Suppressor macrophage treated with lipopolysaccharide for 1 hour (primary cell): ENCODE measurements at regions not wholly inside any gene's neighbourhood (a gene's known extent, or its start where the extent isn't known, plus 50 kb on each side); places are given as distances from the start of the nearest gene placed in this dataset.
A peak's percentile ranks its signal among the peaks of the same experiment; 100 is the strongest.
"Not testable (repeated sequence)": the region's sequence is repeated elsewhere in the genome, so short reads cannot be mapped to it uniquely, and the experiment has no call there.

ENCODE experiments used
- DNase-seq, 3 donors: peaks; one replicate each; pipeline ENCODE4 v3.0.0-alpha.2; 2020 to 2022

DNA sequence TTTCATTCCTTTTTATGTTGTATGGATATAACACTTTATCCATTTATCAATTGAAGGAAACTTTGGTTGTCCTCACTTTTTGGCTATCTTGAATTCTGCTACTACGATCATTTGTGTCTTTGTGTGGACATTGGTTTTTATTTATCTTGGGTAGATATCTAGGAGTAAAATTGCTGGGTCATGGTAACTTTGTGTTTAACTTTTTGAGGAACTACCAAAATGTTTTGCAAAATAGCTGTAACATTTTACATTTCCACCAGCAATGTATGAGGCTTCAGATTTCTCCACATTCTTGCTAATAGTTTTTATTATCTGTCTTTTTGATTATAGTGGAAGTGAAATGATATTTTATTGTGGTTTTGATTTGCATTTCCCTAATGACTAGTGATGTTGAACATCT, 55.6 kb downstream of the TLNRD1 start:
- peak in 2 of 3 donors; percentile 42 to 52 for DNase-seq

DNA sequence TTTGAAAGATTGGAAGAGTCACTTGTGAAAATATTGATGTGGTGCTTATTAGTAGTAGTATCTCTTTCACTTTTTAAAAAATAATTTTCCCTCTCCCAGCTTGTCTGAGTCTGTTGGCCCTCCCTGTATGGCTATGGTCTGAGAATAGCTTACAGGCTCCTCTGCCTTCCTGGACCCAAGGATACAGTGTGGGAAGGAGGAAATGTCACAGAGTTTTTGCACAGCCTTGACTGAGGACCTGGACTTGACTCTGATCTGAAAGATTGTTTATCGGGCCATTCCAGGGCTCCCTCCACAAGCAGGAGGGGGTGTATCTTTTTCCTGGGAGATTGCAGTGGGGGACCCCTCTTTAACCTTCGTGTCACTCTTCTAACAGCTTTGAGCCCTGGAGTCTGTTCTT, 59.7 kb downstream of the TLNRD1 start:
- no peak for DNase-seq

DNA sequence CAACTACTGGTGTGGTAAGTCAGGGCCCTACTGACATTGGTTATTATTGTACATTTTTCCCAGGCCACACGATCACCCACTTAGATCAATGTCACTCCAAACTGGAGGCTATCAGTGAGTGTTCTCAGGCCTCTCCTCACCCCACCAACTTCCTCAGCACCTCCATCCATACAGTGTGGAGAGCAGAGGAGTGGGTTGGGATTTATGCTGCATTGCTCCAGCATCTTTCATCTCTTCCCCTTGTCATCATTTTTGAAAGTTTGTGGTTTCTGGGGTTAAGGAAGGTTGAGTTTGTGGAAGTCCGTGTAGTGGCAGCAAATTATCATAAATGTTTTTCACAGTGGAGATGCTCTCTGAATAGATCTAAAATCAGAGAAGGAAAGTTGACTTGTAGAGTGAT, 60.2 kb downstream of the TLNRD1 start:
- peak; percentile 41 to 65 (median 64) for DNase-seq

DNA sequence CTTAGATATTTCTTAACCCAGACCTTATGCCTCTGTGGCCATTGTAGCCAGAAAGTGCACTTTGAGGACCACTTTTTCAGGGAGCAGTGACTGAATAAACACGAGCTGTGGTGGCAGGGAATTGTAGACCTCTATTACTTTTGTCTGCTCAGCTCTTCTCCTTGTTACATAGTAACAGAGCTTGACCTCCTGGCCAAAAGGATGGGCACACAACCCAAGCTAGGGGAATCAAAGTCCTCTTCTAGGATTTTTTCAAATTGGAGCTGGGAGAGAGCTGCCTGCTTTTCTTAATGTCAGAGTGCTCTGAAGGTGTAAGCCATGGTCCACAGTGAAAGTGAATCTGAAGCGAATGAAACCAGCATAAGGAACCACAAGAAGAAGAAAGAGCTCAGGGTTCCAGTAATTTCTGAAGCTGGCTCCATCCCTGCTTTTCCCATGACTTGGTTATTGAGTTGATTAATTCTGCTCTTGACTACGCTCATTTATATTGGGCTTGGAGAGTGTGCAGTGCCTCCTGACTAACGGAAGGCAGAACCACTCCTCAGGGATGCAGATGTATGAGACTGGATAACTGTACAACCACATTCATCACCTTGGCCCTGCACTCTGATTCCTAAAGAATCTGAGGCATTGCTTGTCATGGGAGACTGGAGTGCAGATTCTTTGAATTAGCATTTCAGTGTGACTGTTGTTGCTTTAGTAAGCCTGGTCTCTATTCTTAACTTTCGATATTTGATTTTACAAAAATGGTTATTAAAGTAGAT, 60.9 kb downstream of the TLNRD1 start:
- DNase-seq: no peak

DNA sequence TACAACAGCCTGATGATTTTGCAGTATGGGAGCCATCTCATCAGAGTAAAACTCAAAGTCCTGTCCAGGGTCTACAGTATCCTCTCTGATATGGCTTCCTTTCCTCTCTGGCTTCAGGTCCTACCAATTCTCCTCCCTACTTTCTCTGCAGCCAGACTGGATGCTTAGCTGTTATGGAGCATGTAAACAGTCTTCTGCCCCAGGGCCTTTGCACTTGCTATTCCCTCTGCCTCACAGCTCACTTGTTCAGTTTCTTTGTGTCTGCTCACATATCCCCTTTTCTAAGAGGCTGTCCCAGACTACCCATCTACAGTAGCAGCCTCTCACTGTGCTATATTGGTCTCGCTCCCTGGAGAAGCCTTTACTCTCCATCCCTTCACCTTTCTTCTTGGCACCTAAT, 62.2 kb downstream of the TLNRD1 start:
- DNase-seq: no peak

DNA sequence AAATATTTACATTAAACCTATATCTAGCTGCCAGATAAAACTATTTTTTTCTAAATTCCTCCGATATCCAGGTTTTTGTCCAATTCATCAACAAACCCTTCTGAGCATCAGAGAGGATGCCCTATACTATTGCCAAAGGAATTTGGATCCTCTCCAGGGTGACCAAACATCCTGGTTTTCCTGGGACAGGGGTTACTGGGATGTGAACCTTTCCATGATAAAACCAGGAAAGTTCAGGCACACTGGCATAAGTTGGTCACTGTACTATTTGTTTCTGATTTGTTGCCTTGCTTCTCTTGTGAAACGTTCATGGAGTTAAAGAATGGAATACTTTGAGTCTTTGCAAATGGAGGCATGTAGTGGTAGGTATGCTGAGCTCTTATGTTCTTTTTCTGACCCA, 63.5 kb downstream of the TLNRD1 start:
- DNase-seq: no peak

DNA sequence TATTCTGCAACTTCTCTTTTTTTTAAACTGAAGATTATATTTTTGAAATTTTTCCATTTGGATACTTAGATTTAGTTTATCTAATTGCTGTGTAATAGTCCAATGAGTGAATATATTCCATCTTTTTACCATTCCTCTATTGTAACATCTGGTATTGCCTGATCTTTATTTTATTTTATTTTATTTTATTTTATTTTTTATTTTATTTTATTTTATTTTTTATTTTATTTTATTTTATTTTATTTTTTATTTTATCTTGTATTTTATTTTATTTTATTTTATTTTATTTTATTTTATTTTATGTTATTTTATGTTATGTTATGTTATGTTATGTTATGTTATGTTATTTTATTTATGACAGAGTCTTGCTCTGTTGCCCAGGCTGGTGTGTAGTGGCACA, 66.5 kb upstream of the CFAP161 start:
- not testable (repeated sequence) for DNase-seq

DNA sequence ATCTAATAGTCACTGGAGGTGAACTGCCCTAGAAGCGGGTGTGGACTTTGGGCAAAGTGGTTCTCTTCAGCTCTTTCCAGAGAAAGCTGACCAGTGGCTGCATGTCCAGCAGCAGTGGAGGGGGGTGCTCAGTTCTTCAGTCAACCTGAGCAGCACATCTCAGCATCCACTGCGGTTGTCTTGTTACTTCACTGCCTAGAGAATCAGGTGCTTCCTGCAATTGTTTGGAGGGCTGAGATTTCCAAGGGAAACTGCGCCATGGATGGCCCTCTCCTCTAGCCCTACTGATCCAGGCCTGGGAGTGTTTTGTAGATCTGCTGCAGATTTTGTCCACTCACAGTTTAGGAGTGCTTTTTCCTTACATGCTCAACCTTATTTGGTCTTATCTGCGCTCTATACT, 65.6 kb upstream of the CFAP161 start:
- DNase-seq: no peak

DNA sequence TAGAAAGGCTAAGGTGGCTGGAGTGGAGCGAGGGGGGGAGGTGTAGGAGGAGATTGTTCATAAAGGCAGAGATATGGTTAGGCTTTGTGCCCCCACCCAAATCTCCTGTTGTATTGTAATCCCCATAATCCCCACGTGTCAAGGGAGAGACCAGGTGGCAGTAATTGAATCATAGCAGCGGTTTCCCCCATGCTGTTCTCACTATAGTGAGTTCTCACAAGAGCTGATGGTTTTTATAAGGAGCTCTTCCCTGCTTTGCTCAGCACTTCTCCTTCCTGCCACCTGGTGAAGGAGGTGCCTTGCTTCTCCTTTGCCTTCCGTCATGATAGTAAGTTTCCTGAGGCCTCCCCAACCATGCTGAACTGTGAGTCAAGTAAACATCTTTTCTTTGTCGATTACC, 64.7 kb upstream of the CFAP161 start:
- no peak for DNase-seq

DNA sequence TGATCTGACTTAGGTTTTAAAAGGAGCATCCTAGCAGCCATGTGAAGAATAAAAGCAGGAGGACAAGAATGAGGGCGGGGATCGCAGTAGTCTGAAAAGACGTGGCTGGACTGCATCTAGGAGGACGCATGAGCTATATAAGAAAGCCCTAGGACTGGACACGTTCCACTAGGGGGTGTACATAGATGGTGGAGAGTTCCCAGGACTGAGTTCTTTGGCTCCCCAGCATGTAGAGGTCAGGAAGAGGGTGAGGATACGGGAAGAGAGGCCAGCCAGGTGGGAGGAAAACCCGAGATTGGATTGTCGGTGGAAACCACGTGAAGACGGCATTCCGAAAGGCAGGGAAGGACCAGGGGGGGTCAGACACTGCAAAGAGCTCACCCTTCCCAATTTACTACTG, 64.2 kb upstream of the CFAP161 start:
- DNase-seq: no peak

DNA sequence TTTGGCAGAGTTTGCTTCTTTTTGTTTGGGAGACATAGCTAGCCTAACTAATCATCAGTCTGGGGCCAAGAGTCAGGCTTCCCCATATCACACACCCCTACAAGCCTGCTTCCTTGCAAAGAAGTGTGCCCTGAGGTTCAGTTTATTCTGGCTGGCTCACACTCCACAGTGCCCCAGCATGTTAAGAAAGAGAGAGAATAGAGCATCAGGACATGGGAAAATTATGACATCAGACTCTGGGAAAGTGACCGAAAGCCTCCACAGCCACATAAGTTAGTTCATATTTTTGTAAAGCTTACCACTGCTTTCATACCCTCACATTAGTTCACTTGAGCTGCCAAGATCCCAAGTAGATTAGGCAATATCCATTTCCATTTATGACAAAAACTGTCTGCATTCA, 63.0 kb upstream of the CFAP161 start:
- DNase-seq: no peak

DNA sequence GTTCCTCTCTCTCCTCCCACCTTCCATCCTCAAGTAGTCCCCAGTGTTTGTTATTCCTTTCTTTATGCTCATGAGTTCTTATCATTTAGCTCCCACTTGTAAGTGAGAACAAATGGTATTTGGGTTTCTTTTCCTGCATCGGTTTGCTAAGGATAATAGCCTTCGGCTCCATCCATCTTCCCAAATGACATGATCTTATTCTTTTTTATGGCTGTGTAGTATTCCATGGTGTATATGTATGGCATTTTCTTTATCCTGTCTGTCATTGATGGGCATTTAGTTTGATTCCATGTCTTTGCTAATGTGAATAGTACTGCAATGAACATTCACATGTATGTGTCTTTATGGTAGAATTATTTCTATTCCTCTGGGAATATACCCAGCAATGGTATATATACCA, 62.4 kb upstream of the CFAP161 start:
- DNase-seq: no peak

DNA sequence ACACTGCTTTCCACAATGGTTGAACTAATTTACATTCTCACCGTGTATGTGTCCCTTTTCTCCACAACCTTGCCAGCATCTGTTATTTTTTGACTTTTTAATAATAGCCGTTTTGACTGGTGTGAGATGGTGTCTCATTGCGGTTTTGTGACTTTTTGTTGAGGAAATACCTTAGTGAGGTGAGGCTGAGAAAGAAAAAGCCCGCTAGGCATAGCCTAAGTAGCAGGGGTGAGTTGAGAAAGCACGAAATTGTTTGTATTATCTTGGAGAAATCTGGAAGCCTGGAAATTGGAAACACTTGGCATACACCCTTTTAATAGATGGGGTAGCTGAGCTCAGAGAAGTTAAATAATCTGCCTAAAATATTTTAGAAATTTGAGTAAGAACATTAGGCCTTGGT, 61.5 kb upstream of the CFAP161 start:
- no peak for DNase-seq

DNA sequence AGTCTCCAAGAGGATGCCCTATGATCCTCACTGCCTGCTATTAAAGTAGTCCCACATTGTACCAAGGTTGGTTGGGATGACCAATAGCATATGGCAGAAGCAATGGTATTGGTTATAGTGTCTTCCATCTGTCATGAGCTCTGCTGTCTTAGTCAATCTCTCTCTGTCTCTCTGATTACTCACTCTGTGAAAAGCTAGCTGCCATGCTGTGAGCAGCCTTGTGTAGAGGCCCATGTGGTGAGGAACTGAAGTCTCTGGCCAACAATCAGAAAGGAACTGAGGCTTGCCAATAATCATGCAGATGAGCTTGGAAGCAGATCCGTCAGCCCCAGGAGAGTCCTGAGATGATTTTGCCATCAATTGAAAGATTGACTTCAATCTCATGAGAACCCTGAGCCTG, 60.3 kb upstream of the CFAP161 start:
- DNase-seq: peak in 1 of 3 donors; percentile 24

DNA sequence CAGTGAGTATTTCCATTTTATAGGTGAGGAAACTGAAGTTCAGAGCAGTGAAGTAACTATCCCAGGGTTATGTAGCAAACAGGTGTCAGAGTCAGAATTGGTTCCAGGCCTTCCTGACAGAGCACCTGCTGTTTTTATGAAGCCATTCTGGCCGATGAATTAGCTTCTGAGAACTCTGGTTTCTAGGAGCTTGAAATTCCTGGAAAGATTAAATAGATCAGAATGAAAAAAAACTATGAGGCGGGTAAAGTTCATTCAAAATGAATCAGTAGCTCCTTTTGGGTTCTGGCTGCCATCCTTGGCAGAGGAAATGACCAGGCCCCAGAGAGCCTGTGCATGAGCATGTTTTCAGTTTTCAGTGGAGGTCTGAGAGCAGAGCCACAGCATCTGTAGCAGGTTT, 59.3 kb upstream of the CFAP161 start:
- DNase-seq: no peak

DNA sequence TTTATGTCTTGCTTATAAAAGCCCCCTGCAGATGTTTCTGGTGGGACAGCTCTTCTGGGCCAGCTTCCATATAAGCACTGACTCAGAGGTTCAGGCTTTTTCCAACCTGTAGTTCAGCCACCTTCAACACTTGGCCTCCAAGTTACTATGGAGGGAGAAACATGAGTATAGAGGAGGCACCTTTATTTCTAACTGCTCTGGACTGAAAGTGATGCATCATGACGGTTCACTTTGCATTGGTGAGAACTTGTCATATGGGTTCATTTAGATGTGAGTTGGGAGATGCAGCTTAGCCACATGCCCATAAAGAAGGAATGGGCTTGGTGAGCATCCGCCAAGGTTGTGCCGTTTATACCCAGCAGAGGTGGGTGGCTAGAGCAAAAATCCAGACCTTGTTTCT, 58.8 kb upstream of the CFAP161 start:
- no peak for DNase-seq

DNA sequence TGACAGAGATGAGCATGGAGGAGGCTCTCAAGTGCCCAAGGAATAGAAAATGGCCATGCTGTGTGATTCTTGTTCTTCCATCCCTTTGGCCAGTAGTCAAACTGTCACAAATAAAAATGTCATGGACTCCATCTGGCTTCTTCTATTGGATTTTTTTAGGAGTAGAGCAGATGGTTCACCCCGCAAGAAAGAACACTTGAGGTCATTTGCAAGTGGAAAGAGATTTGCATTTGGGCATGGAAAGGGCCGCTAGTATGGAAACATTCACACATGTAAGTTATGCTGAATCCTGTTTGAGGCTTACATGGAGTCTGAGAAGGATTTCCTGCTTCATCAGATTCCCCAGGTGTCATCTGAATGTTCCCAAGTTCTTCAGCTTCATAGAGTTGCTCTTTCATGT, 53.1 kb upstream of the CFAP161 start:
- DNase-seq: peak in 1 of 3 donors; percentile 8

DNA sequence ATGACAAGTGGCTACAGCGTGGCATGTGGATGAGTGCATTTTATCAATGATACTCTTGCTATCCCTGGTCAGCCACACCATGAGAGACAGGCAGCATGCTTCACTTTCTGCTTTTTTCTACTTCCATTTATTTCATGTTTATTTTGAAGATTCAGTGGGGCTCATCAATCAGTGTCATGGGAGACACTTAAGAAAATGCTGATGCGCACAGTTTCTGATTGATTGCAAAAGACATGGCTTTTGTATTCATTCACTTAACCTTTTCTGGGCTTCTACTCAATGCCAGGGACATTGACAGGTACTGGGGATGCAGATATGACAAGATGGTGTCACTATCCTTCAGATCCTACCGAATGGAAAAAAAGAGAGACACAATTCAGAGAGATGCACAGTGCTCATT, 50.9 kb upstream of the CFAP161 start:
- DNase-seq: no peak
